Nephron progenitor cell (in vitro differentiated cells): ENCODE measurements at regions not wholly inside any gene's neighbourhood (a gene's known extent, or its start where the extent isn't known, plus 50 kb on each side); places are given as distances from the start of the nearest gene placed in this dataset.
A peak's percentile ranks its signal among the peaks of the same experiment; 100 is the strongest.

Experiments
- DNase-seq: peaks from one replicate; pipeline ENCODE4 v3.0.0; 2021
- H3K27ac Mint-ChIP-seq: 2 replicates; pipeline ENCODE4 v1.8.0; 2021; ENCODE audit warnings: mild to moderate bottlenecking, moderate library complexity, mixed read lengths
- H3K27me3 Mint-ChIP-seq: 2 replicates; pipeline ENCODE4 v1.8.0; 2021; ENCODE audit warnings: mild to moderate bottlenecking, low read depth, mixed read lengths; ENCODE audit not compliant: poor library complexity
- H3K36me3 Mint-ChIP-seq: 2 replicates; pipeline ENCODE4 v1.8.0; 2021; ENCODE audit warnings: low read depth, mixed read lengths
- H3K4me1 Mint-ChIP-seq: 2 replicates; pipeline ENCODE4 v1.8.0; 2021; ENCODE audit warnings: mixed read lengths
- H3K4me3 Mint-ChIP-seq: 2 replicates; pipeline ENCODE4 v1.8.0; 2021; ENCODE audit warnings: mild to moderate bottlenecking, moderate library complexity, mixed read lengths
- H3K9me3 Mint-ChIP-seq: 2 replicates; pipeline ENCODE4 v1.8.0; 2021; ENCODE audit warnings: mild to moderate bottlenecking, moderate library complexity, mixed read lengths
- CTCF ChIP-seq: fragments of 200-600 bp; sonication (generic); IDR thresholded peaks from 2 replicates; pipeline ENCODE4 v1.5.0; 2021; ENCODE audit warnings: antibody characterized with exemption

GRCh38 chr15:61527836-61528580, 298.9 kb upstream of the RORA start:
- DNase-seq, result no peak

GRCh38 chr15:61524545-61524944, 295.4 kb upstream of the RORA start:
- Mint-ChIP-seq H3K4me3 (no peak overlapping the region), H3K9me3 (no peaks in the 10 kb centered on the region), H3K27me3 (no peaks in the 10 kb centered on the region), H3K4me1 (peaks cover 35% of the 10 kb centered on the region), H3K27ac (no peak overlapping the region), H3K36me3 (no peaks in the 10 kb centered on the region)
- no peak for TF ChIP-seq CTCF
- no peak for DNase-seq

More at GRCh38 chr15:61527836-61528580, 298.9 kb upstream of the RORA start:
- no peaks in the 10 kb centered on the region for H3K9me3 Mint-ChIP-seq
- peaks cover 35% of the 10 kb centered on the region for H3K4me1 Mint-ChIP-seq
- H3K36me3 Mint-ChIP-seq, result no peaks in the 10 kb centered on the region
- TF ChIP-seq CTCF, result no peak
- peak overlapping the region; percentile 6 for H3K4me3 Mint-ChIP-seq
- peak overlapping the region; percentile 89 for H3K27ac Mint-ChIP-seq
- H3K27me3 Mint-ChIP-seq, result no peaks in the 10 kb centered on the region

- peaks cover 35% of the 10 kb centered on the region for H3K4me1 Mint-ChIP-seq
- TF ChIP-seq CTCF, result no peak
- H3K27me3 Mint-ChIP-seq, result no peaks in the 10 kb centered on the region
- no peaks in the 10 kb centered on the region for H3K9me3 Mint-ChIP-seq
- no peak for DNase-seq
- no peak overlapping the region for H3K4me3 Mint-ChIP-seq
- no peak overlapping the region for H3K27ac Mint-ChIP-seq
- H3K36me3 Mint-ChIP-seq, result no peaks in the 10 kb centered on the region
Measured at GRCh38 chr15:61524086-61524485, 295.0 kb upstream of the RORA start.

GRCh38 chr15:61522411-61522810, 293.3 kb upstream of the RORA start:
- no peak for DNase-seq
- Mint-ChIP-seq H3K27me3 (no peaks in the 10 kb centered on the region), H3K36me3 (no peaks in the 10 kb centered on the region), H3K4me1 (peaks cover 21% of the 10 kb centered on the region), H3K4me3 (no peak overlapping the region), H3K9me3 (no peaks in the 10 kb centered on the region), H3K27ac (no peak overlapping the region)
- no peak for TF ChIP-seq CTCF

- no peak overlapping the region for H3K4me3 Mint-ChIP-seq
- no peak for DNase-seq
Measured at GRCh38 chr15:61521953-61522352, 292.9 kb upstream of the RORA start.

More at GRCh38 chr15:61521953-61522352, 292.9 kb upstream of the RORA start:
- Mint-ChIP-seq H3K4me1 (peaks cover 18% of the 10 kb centered on the region), H3K27ac (no peak overlapping the region), H3K9me3 (no peaks in the 10 kb centered on the region), H3K27me3 (no peaks in the 10 kb centered on the region), H3K36me3 (no peaks in the 10 kb centered on the region)
- TF ChIP-seq CTCF, result no peak
